Left lung (tissue), 4 donors: ENCODE measurements at regions not wholly inside any gene's neighbourhood (a gene's known extent, or its start where the extent isn't known, plus 50 kb on each side); places are given as distances from the start of the nearest gene placed in this dataset.

Experiments used
- ATAC-seq: fragments of 200-7000 bp; cut with Tn5 transposase; one replicate; pipeline ENCODE4 v1.9.1; 2020; ENCODE audit warnings: moderate library complexity
- DNase-seq, 4 donors: peaks; one replicate each; pipeline ENCODE4 v3.0.0-alpha.2; 2013 to 2020
- H3K27ac ChIP-seq, 2 donors: fragments of 200-600 bp; sonication (generic) in 1 of 2; one replicate each; pipeline versions ENCODE4 v1.5.0 to v1.8.0; 2020 to 2021
- H3K27me3 ChIP-seq, 2 donors: fragments of 200-600 bp; sonication (generic) in 1 of 2; one replicate each; pipeline versions ENCODE4 v1.5.0 to v1.8.0; 2020 to 2021
- H3K36me3 ChIP-seq, 2 donors: fragments of 200-600 bp; sonication (generic) in 1 of 2; one replicate each; pipeline versions ENCODE4 v1.5.0 to v1.8.0; 2020 to 2021
- H3K4me1 ChIP-seq, 2 donors: fragments of 200-600 bp; one replicate each; pipeline ENCODE4 v1.8.0; 2021
- H3K4me3 ChIP-seq, 2 donors: fragments of 200-600 bp; sonication (generic) in 1 of 2; one replicate each; pipeline versions ENCODE4 v1.5.0 to v1.8.0; 2020 to 2021; ENCODE audit warnings: mild to moderate bottlenecking in 1 of 2
- H3K9me3 ChIP-seq, 2 donors: fragments of 200-600 bp; sonication (generic) in 1 of 2; one replicate each; pipeline versions ENCODE4 v1.5.0 to v1.8.0; 2020 to 2021
- CTCF ChIP-seq, 2 donors: fragments of 200-600 bp; sonication (generic) in 1 of 2; IDR thresholded peaks; one replicate each; pipeline versions ENCODE4 v1.5.0 to v1.8.0; 2021; ENCODE audit warnings: antibody characterized with exemption in 2 of 2
- intact Hi-C, 2 donors: fragments of 100-400 bp; cut with DNase I; formaldehyde crosslinking; loops; one replicate each; pipeline versions ENCODE4 v1.11.2 to v1.14.2; 2022
- donor health status: DM: no; HTN: yes; CAD: no.
- donor health status: DM: no; HTN: no; CAD: no.

GRCh38 chr1:55316502-55316901, 101.3 kb upstream of the USP24 start:
- H3K27ac ChIP-seq = no peak overlapping the region
- DNase-seq = no peak
- ATAC-seq = no peak

GRCh38 chr1:55315552-55315951, 100.4 kb upstream of the USP24 start:
- DNase-seq (no peak), ATAC-seq (no peak)
- H3K36me3 ChIP-seq = no peaks in the 10 kb centered on the region
- H3K9me3 ChIP-seq = no peaks in the 10 kb centered on the region
- no peaks in the 10 kb centered on the region for H3K27me3 ChIP-seq
- H3K27ac ChIP-seq = no peak overlapping the region
- TF ChIP-seq CTCF (IDR thresholded peaks at IDR 0.05) = no peak
- H3K4me1 ChIP-seq = peaks cover 0 to 9% of the 10 kb centered on the region in 2 donors
- H3K4me3 ChIP-seq = no peak overlapping the region
- intact Hi-C loops = no loop called here

More at GRCh38 chr1:55316502-55316901, 101.3 kb upstream of the USP24 start:
- TF ChIP-seq CTCF (IDR thresholded peaks at IDR 0.05) = no peak
- no peaks in the 10 kb centered on the region for H3K36me3 ChIP-seq
- no peaks in the 10 kb centered on the region for H3K9me3 ChIP-seq
- intact Hi-C loops = no loop called here
- no peak overlapping the region for H3K4me3 ChIP-seq
- H3K4me1 ChIP-seq = peaks cover 0 to 9% of the 10 kb centered on the region in 2 donors
- no peaks in the 10 kb centered on the region for H3K27me3 ChIP-seq

GRCh38 chr1:55314740-55315139, 99.6 kb upstream of the USP24 start:
- no peak overlapping the region for H3K27ac ChIP-seq
- H3K4me3 ChIP-seq = no peak overlapping the region
- TF ChIP-seq CTCF (IDR thresholded peaks at IDR 0.05) = no peak
- DNase-seq (no peak), ATAC-seq (no peak)
- intact Hi-C loops = no loop called here
- no peaks in the 10 kb centered on the region for H3K36me3 ChIP-seq
- H3K4me1 ChIP-seq = peaks cover 0 to 9% of the 10 kb centered on the region in 2 donors
- no peaks in the 10 kb centered on the region for H3K9me3 ChIP-seq
- H3K27me3 ChIP-seq = no peaks in the 10 kb centered on the region

GRCh38 chr1:55313903-55314302, 98.7 kb upstream of the USP24 start:
- Histone ChIP-seq H3K36me3 (no peaks in the 10 kb centered on the region), H3K9me3 (no peaks in the 10 kb centered on the region), H3K27ac (no peak overlapping the region), H3K27me3 (no peaks in the 10 kb centered on the region), H3K4me3 (no peak overlapping the region), H3K4me1 (peaks cover 0 to 9% of the 10 kb centered on the region in 2 donors)
- DNase-seq (no peak), ATAC-seq (no peak)
- intact Hi-C loops = no loop called here
- no peak for TF ChIP-seq CTCF (IDR thresholded peaks at IDR 0.05)

GRCh38 chr1:55311979-55312378, 96.8 kb upstream of the USP24 start:
- Histone ChIP-seq H3K27ac (no peak overlapping the region), H3K4me3 (no peak overlapping the region), H3K36me3 (no peaks in the 10 kb centered on the region), H3K4me1 (peaks cover 0 to 1% of the 10 kb centered on the region in 2 donors), H3K27me3 (no peaks in the 10 kb centered on the region), H3K9me3 (no peaks in the 10 kb centered on the region)
- no peak for TF ChIP-seq CTCF (IDR thresholded peaks at IDR 0.05)
- intact Hi-C loops = no loop called here
- ATAC-seq = no peak
- no peak for DNase-seq
